WERI-Rb-1 (cell line): ENCODE measurements at regions not wholly inside any gene's neighbourhood (a gene's known extent, or its start where the extent isn't known, plus 50 kb on each side); places are given as distances from the start of the nearest gene placed in this dataset.

Source experiments
- DNase-seq: peaks from one replicate; pipeline ENCODE4 v3.0.0-alpha.2; 2020
- H3K27ac ChIP-seq: fragments of 250-450 bp; sonication (Bioruptor Pico); 2 replicates; pipeline ENCODE4 v1.5.1; 2020; ENCODE audit warnings: mild to moderate bottlenecking, moderate library complexity
- H3K27me3 ChIP-seq: fragments of 250-450 bp; sonication (Bioruptor Pico); 2 replicates; pipeline ENCODE4 v1.5.1; 2021; ENCODE audit warnings: mild to moderate bottlenecking, low read depth, moderate library complexity; ENCODE audit not compliant: insufficient read depth, severe bottlenecking
- H3K36me3 ChIP-seq: fragments of 250-450 bp; sonication (Bioruptor Pico); 2 replicates; pipeline ENCODE4 v1.5.1; 2020; ENCODE audit warnings: mild to moderate bottlenecking, moderate library complexity
- H3K4me3 ChIP-seq: 2 replicates; pipeline ENCODE4 v1.5.1; 2011; ENCODE audit warnings: low read depth, mild to moderate bottlenecking, control low read depth, low read length
- H3K9me3 ChIP-seq: fragments of 250-450 bp; sonication (Bioruptor Pico); 2 replicates; pipeline ENCODE4 v1.5.1; 2021; ENCODE audit warnings: mild to moderate bottlenecking, moderate library complexity; ENCODE audit not compliant: severe bottlenecking
- CTCF ChIP-seq: IDR thresholded peaks from 2 replicates; pipeline ENCODE4 v1.5.1; 2011; ENCODE audit warnings: low read depth, mild to moderate bottlenecking, control low read depth, inconsistent platforms, low read length

- Histone ChIP-seq H3K27ac (no peak overlapping the region), H3K4me3 (no peak overlapping the region), H3K36me3 (no peaks in the 10 kb centered on the region), H3K27me3 (no peaks in the 10 kb centered on the region), H3K9me3 (no peaks in the 10 kb centered on the region)
- DNase-seq, result no peak
- TF ChIP-seq CTCF, result no peak
Observed at GRCh38 chr6:45741437-45742171, 274.1 kb downstream of the CLIC5 start.

GRCh38 chr6:45739058-45739457, 276.6 kb downstream of the CLIC5 start:
- Histone ChIP-seq H3K27ac (no peak overlapping the region), H3K9me3 (no peaks in the 10 kb centered on the region), H3K27me3 (no peaks in the 10 kb centered on the region), H3K36me3 (no peaks in the 10 kb centered on the region), H3K4me3 (no peak overlapping the region)
- DNase-seq, result no peak
- TF ChIP-seq CTCF, result no peak

- no peaks in the 10 kb centered on the region for H3K27me3 ChIP-seq
- no peaks in the 10 kb centered on the region for H3K9me3 ChIP-seq
- H3K27ac ChIP-seq, result no peak overlapping the region
- no peak for DNase-seq
- no peak for TF ChIP-seq CTCF
- no peaks in the 10 kb centered on the region for H3K36me3 ChIP-seq
- H3K4me3 ChIP-seq, result no peak overlapping the region
Observed at GRCh38 chr6:45738057-45738455, 277.6 kb downstream of the CLIC5 start.

GRCh38 chr6:45737331-45738056, 278.2 kb downstream of the CLIC5 start:
- H3K9me3 ChIP-seq, result no peaks in the 10 kb centered on the region
- no peak overlapping the region for H3K4me3 ChIP-seq
- no peak for TF ChIP-seq CTCF
- H3K36me3 ChIP-seq, result no peaks in the 10 kb centered on the region
- no peak overlapping the region for H3K27ac ChIP-seq
- no peak for DNase-seq
- no peaks in the 10 kb centered on the region for H3K27me3 ChIP-seq

- no peak for DNase-seq
- H3K4me3 ChIP-seq, result no peak overlapping the region
- H3K27me3 ChIP-seq, result no peaks in the 10 kb centered on the region
- no peak overlapping the region for H3K27ac ChIP-seq
- H3K36me3 ChIP-seq, result no peaks in the 10 kb centered on the region
- TF ChIP-seq CTCF, result no peak
- H3K9me3 ChIP-seq, result no peaks in the 10 kb centered on the region
Observed at GRCh38 chr6:45736134-45736533, 279.5 kb downstream of the CLIC5 start.

GRCh38 chr6:45732731-45733130, 282.9 kb downstream of the CLIC5 start:
- H3K27ac ChIP-seq, result no peak overlapping the region
- no peaks in the 10 kb centered on the region for H3K36me3 ChIP-seq
- H3K27me3 ChIP-seq, result no peaks in the 10 kb centered on the region
- H3K9me3 ChIP-seq, result no peaks in the 10 kb centered on the region
- no peak for DNase-seq
- no peak for TF ChIP-seq CTCF
- no peak overlapping the region for H3K4me3 ChIP-seq
